ENCODE measurements at regions not wholly inside any gene's neighbourhood (a gene's known extent, or its start where the extent isn't known, plus 50 kb on each side); places are given as distances from the start of the nearest gene placed in this dataset.

DNA sequence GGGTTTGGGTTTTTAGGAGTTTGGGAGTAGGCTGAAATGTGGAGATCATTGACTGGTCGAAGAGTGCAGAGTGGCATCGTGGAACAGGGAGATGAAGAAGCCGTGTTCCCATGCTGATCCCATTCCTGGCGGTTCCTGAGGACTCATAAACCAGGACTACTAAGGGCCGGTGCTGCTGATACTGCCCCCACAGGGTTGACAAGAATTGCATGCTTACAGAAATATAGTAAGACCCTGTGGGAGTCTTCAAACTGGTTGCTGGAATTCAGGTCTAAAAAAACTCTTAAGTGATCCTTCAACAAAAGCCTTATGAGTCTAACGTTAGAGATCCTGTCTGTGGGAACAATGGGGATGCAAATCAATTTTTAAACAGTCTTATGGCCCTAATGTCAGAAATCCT, 64.0 kb upstream of the ARHGAP5 start:
- TF ChIP-seq, protein P1, sequence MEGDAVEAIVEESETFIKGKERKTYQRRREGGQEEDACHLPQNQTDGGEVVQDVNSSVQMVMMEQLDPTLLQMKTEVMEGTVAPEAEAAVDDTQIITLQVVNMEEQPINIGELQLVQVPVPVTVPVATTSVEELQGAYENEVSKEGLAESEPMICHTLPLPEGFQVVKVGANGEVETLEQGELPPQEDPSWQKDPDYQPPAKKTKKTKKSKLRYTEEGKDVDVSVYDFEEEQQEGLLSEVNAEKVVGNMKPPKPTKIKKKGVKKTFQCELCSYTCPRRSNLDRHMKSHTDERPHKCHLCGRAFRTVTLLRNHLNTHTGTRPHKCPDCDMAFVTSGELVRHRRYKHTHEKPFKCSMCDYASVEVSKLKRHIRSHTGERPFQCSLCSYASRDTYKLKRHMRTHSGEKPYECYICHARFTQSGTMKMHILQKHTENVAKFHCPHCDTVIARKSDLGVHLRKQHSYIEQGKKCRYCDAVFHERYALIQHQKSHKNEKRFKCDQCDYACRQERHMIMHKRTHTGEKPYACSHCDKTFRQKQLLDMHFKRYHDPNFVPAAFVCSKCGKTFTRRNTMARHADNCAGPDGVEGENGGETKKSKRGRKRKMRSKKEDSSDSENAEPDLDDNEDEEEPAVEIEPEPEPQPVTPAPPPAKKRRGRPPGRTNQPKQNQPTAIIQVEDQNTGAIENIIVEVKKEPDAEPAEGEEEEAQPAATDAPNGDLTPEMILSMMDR (IDR thresholded peaks at IDR 0.05), result no peak
- TF ChIP-seq CHD4 (IDR thresholded peaks at IDR 0.05; ENCODE audit: borderline replicate concordance), result no peak
- no peak for TF ChIP-seq EHMT2 (IDR thresholded peaks at IDR 0.05; ENCODE audit: low read depth)
- TF ChIP-seq RNF2 (IDR thresholded peaks at IDR 0.05; ENCODE audit: borderline replicate concordance, low read depth), result no peak
